ENCODE measurements at regions not wholly inside any gene's neighbourhood (a gene's known extent, or its start where the extent isn't known, plus 50 kb on each side); places are given as distances from the start of the nearest gene placed in this dataset.

DNA sequence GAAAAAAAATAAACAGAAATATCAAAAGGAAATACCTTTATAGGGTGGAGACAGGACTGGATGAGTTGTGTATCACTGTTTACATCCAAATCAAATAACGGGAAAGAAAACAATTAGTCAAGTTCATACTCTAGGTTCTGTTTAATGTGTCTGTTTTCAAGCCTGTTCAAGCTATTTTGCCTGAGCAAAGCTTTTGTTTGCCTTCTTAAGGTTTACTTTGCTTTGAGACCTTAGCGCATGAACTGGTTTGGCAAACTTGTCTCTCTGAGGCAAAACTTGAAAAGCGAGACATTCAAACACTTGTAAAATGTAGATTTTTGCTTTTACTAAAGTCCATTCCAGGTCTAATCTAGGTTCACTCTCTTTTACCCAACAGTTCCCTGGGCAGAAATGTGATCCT, 174.1 kb upstream of the RFX3 start:
- H3K4me3 ChIP-seq (replicated peaks; ENCODE audit: low read depth, low read length), result no peak overlapping the region
- TF ChIP-seq, protein P1, sequence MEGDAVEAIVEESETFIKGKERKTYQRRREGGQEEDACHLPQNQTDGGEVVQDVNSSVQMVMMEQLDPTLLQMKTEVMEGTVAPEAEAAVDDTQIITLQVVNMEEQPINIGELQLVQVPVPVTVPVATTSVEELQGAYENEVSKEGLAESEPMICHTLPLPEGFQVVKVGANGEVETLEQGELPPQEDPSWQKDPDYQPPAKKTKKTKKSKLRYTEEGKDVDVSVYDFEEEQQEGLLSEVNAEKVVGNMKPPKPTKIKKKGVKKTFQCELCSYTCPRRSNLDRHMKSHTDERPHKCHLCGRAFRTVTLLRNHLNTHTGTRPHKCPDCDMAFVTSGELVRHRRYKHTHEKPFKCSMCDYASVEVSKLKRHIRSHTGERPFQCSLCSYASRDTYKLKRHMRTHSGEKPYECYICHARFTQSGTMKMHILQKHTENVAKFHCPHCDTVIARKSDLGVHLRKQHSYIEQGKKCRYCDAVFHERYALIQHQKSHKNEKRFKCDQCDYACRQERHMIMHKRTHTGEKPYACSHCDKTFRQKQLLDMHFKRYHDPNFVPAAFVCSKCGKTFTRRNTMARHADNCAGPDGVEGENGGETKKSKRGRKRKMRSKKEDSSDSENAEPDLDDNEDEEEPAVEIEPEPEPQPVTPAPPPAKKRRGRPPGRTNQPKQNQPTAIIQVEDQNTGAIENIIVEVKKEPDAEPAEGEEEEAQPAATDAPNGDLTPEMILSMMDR (IDR thresholded peaks at IDR 0.05; ENCODE audit: insufficient read depth, low read length, poor library complexity, severe bottlenecking), result no peak
- H3K27me3 ChIP-seq (replicated peaks; ENCODE audit: control insufficient read depth, insufficient read depth, low read length), result no peaks in the 10 kb centered on the region
- DNase-seq (ENCODE audit: extremely low read depth, insufficient read length), result no peak
- H3K36me3 ChIP-seq (ENCODE audit: control insufficient read depth, insufficient read depth, low read length), result no peaks in the 10 kb centered on the region

DNA sequence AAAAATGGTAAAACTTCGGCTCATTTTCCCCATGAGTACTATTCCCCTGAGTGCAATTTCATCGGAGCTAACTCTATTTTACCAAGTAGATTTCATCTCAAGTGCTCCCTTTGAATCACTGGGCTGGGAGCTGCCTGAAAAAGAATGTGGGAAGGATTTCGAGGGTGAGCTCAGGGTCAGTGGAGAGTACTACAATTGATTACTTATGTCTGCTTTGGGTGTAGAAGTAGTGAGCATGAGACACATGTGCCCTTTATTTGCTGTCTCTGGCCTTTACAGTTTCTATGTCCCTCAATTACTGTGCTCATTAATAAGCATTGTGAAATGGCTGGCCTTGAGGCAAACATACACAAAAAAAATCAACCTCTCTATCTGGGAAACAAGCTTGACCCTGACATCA, 172.7 kb upstream of the RFX3 start:
- no peaks in the 10 kb centered on the region for H3K36me3 ChIP-seq (ENCODE audit: control insufficient read depth, insufficient read depth, low read length)
- DNase-seq (ENCODE audit: extremely low read depth, insufficient read length), result no peak
- no peaks in the 10 kb centered on the region for H3K27me3 ChIP-seq (replicated peaks; ENCODE audit: control insufficient read depth, insufficient read depth, low read length)
- no peak overlapping the region for H3K4me3 ChIP-seq (replicated peaks; ENCODE audit: low read depth, low read length)
- TF ChIP-seq, protein P1 (IDR thresholded peaks at IDR 0.05; ENCODE audit: insufficient read depth, low read length, poor library complexity, severe bottlenecking), result no peak

DNA sequence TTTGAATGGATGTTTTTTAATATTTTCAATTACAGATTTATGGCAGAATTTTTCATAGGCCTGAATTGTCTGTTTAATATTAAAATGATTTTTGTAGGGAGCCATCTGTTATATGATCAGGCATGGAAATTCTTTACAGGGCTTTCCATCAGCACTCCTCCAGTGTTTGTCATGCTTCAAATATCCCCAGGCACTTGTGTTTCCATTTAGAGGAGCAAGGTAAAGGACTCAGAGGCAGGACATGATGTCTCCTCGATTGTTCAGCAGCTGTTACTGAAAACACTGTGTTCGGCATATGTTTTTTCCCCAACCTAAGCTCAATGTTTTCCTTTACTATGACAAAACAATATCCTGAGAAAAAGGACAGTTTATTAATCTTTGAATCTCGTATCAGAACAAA, 172.3 kb upstream of the RFX3 start:
- Histone ChIP-seq H3K4me3 (replicated peaks; ENCODE audit: low read depth, low read length) (no peak overlapping the region), H3K36me3 (ENCODE audit: control insufficient read depth, insufficient read depth, low read length) (no peaks in the 10 kb centered on the region), H3K27me3 (replicated peaks; ENCODE audit: control insufficient read depth, insufficient read depth, low read length) (no peaks in the 10 kb centered on the region)
- TF ChIP-seq, protein P1 (IDR thresholded peaks at IDR 0.05; ENCODE audit: insufficient read depth, low read length, poor library complexity, severe bottlenecking), result no peak
- no peak for DNase-seq (ENCODE audit: extremely low read depth, insufficient read length)

DNA sequence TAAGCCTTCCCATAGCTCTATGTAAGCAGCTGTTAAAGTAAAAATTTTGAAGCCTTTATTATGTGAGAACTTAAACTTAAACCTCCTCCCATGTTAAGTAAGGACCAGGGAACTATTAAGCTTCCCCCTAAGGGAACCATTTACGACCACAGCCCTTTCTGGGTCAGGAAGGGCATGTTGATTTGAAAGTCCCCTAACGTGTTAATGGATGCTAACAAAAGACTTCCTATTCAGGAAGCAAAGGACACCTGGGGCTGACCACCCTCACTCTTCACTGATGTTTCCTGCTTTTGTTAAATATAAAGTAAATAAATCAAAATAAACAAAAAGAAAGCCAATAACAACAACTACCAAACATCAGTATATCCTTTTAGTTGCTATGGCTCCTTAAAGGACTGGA, 170.6 kb upstream of the RFX3 start:
- no peak overlapping the region for H3K4me3 ChIP-seq (replicated peaks; ENCODE audit: low read depth, low read length)
- no peak for DNase-seq (ENCODE audit: extremely low read depth, insufficient read length)
- H3K27me3 ChIP-seq (replicated peaks; ENCODE audit: control insufficient read depth, insufficient read depth, low read length), result no peaks in the 10 kb centered on the region
- TF ChIP-seq, protein P1 (IDR thresholded peaks at IDR 0.05; ENCODE audit: insufficient read depth, low read length, poor library complexity, severe bottlenecking), result no peak
- no peaks in the 10 kb centered on the region for H3K36me3 ChIP-seq (ENCODE audit: control insufficient read depth, insufficient read depth, low read length)

DNA sequence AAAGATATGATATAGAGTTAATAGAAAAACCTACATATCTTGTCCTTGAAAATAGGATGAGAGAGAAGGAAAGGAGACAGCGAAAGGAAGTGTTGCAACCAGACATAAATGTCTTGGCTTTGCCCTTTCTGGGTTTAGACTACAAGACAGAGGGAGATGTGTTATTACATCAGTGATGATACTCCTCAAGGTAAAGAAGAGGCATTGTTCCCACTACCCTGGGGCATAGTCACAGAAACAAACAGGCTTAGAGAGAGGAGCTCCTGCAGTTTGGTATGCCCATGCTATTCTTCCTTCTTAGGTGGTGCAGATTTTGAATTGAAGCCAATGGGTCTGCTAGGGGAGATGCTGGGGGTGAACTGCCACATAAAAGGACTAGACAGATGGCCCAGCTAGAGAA, 166.8 kb upstream of the RFX3 start:
- TF ChIP-seq, protein P1 (IDR thresholded peaks at IDR 0.05; ENCODE audit: insufficient read depth, low read length, poor library complexity, severe bottlenecking), result no peak

DNA sequence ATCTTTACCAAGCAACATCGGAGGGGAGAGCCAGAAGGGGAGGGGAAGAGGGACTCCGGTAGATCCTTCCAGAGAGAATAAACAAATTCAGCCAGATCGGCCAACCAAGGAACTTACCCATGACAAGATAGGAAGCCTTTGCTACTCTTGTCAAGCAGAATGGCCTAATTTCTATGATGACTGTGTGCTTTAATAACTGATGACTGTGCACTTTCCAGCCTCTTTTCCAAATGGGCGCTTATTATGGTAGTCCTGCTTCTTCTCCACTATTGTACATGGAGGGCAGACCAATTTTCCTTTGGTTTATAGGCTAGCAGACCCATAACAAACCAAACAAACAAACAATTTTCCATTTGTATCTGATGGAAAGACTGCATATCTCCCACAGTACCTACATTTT, 163.8 kb upstream of the RFX3 start:
- no peak for DNase-seq (ENCODE audit: extremely low read depth, insufficient read length)
- H3K27me3 ChIP-seq (replicated peaks; ENCODE audit: control insufficient read depth, insufficient read depth, low read length), result no peaks in the 10 kb centered on the region
- TF ChIP-seq, protein P1 (IDR thresholded peaks at IDR 0.05; ENCODE audit: insufficient read depth, low read length, poor library complexity, severe bottlenecking), result no peak
- no peaks in the 10 kb centered on the region for H3K36me3 ChIP-seq (ENCODE audit: control insufficient read depth, insufficient read depth, low read length)
- no peak overlapping the region for H3K4me3 ChIP-seq (replicated peaks; ENCODE audit: low read depth, low read length)

More for the DNA sequence above, 166.8 kb upstream of the RFX3 start:
- Histone ChIP-seq H3K36me3 (ENCODE audit: control insufficient read depth, insufficient read depth, low read length) (no peaks in the 10 kb centered on the region), H3K27me3 (replicated peaks; ENCODE audit: control insufficient read depth, insufficient read depth, low read length) (no peaks in the 10 kb centered on the region), H3K4me3 (replicated peaks; ENCODE audit: low read depth, low read length) (no peak overlapping the region)
- no peak for DNase-seq (ENCODE audit: extremely low read depth, insufficient read length)
